Medulla oblongata (tissue), 1 donor: ENCODE measurements at regions not wholly inside any gene's neighbourhood (a gene's known extent, or its start where the extent isn't known, plus 50 kb on each side); places are given as distances from the start of the nearest gene placed in this dataset.
A peak's percentile ranks its signal among the peaks of the same experiment; 100 is the strongest.
"Not testable (repeated sequence)": the region's sequence is repeated elsewhere in the genome, so short reads cannot be mapped to it uniquely, and the experiment has no call there.

Experiments used
- DNase-seq: peaks from one replicate; pipeline ENCODE4 v3.0.0-alpha.2; 2015; ENCODE audit errors: extremely low spot score

GRCh38 chr2:40579247-40579646 is 127.4 kb upstream of the SLC8A1 start:
- no peak for DNase-seq

- no peak for DNase-seq
These were observed 132.5 kb upstream of the SLC8A1 start for GRCh38 chr2:40584432-40584831.

- DNase-seq: no peak
These were observed 139.9 kb upstream of the SLC8A1 start for GRCh38 chr2:40591774-40592173.

GRCh38 chr2:40592218-40592617 is 140.3 kb upstream of the SLC8A1 start:
- no peak for DNase-seq

GRCh38 chr2:40606862-40607261 is 155.0 kb upstream of the SLC8A1 start:
- DNase-seq: no peak

- no peak for DNase-seq
These were observed 159.3 kb upstream of the SLC8A1 start for GRCh38 chr2:40611196-40611595.

GRCh38 chr2:40625849-40626248 is 174.0 kb upstream of the SLC8A1 start:
- no peak for DNase-seq

- DNase-seq: no peak
These were observed 176.7 kb upstream of the SLC8A1 start for GRCh38 chr2:40628556-40628955.

GRCh38 chr2:40629768-40630434 is 178.0 kb upstream of the SLC8A1 start:
- no peak for DNase-seq

- peak; percentile 5 for DNase-seq
These were observed 187.4 kb upstream of the SLC8A1 start for GRCh38 chr2:40639320-40639719.

GRCh38 chr2:40642237-40642636 is 190.3 kb upstream of the SLC8A1 start:
- no peak for DNase-seq

- DNase-seq: no peak
These were observed 190.8 kb upstream of the SLC8A1 start for GRCh38 chr2:40642726-40643125.

- no peak for DNase-seq
These were observed 194.8 kb upstream of the SLC8A1 start for GRCh38 chr2:40646642-40647041.

- DNase-seq: no peak
These were observed 200.3 kb upstream of the SLC8A1 start for GRCh38 chr2:40652155-40652554.

- DNase-seq: no peak
These were observed 201.9 kb upstream of the SLC8A1 start for GRCh38 chr2:40653829-40654228.

GRCh38 chr2:40654346-40654745 is 202.5 kb upstream of the SLC8A1 start:
- DNase-seq: no peak

GRCh38 chr2:40658941-40659340 is 207.1 kb upstream of the SLC8A1 start:
- no peak for DNase-seq

- DNase-seq: no peak
These were observed 213.8 kb upstream of the SLC8A1 start for GRCh38 chr2:40665493-40666232.

- no peak for DNase-seq
These were observed 214.5 kb upstream of the SLC8A1 start for GRCh38 chr2:40666398-40666797.

- no peak for DNase-seq
These were observed 216.5 kb upstream of the SLC8A1 start for GRCh38 chr2:40668425-40668824.

GRCh38 chr2:40676134-40676790 is 224.4 kb upstream of the SLC8A1 start:
- not testable (repeated sequence) for DNase-seq

- DNase-seq: no peak
These were observed 228.7 kb upstream of the SLC8A1 start for GRCh38 chr2:40680547-40680946.

- no peak for DNase-seq
These were observed 238.1 kb upstream of the SLC8A1 start for GRCh38 chr2:40690036-40690435.
